Loucy (cell line): ENCODE measurements at regions not wholly inside any gene's neighbourhood (a gene's known extent, or its start where the extent isn't known, plus 50 kb on each side); places are given as distances from the start of the nearest gene placed in this dataset.

Experiments
- H2AFZ ChIP-seq: fragments of 200-600 bp; sonication (generic); 2 replicates; pipeline ENCODE4 v1.6.0; 2016; ENCODE audit warnings: antibody characterized with exemption, mild to moderate bottlenecking, low read length, moderate library complexity
- H3F3A ChIP-seq: fragments of 200-600 bp; 2 replicates; pipeline ENCODE4 v1.6.0; 2016; ENCODE audit warnings: antibody characterized with exemption, low read depth, mild to moderate bottlenecking
- H3K27me3 ChIP-seq: fragments of 200-600 bp; sonication (generic); 2 replicates; pipeline ENCODE4 v1.6.1; 2014; ENCODE audit warnings: low read length, mild to moderate bottlenecking; ENCODE audit not compliant: insufficient read depth, poor library complexity, severe bottlenecking
- H3K36me3 ChIP-seq: fragments of 200-600 bp; sonication (generic); 2 replicates; pipeline ENCODE4 v1.6.1; 2016; ENCODE audit warnings: low read length; ENCODE audit not compliant: insufficient read depth
- H3K4me1 ChIP-seq: fragments of 200-600 bp; sonication (generic); 2 replicates; pipeline ENCODE4 v1.5.1; 2014; ENCODE audit warnings: low read length, mild to moderate bottlenecking; ENCODE audit not compliant: insufficient read depth, poor library complexity, severe bottlenecking
- H3K4me2 ChIP-seq: fragments of 200-600 bp; sonication (generic); 2 replicates; pipeline ENCODE4 v1.6.0; 2014; ENCODE audit warnings: antibody characterized with exemption, low read length, low read depth, mild to moderate bottlenecking; ENCODE audit not compliant: poor library complexity, severe bottlenecking
- H3K4me3 ChIP-seq: fragments of 200-600 bp; sonication (generic); 2 replicates; pipeline ENCODE4 v1.5.1; 2014; ENCODE audit warnings: low read length, mild to moderate bottlenecking, mixed read lengths; ENCODE audit not compliant: poor library complexity, severe bottlenecking
- H3K79me2 ChIP-seq: fragments of 200-600 bp; sonication (generic); 2 replicates; pipeline ENCODE4 v1.6.1; 2014; ENCODE audit warnings: low read length; ENCODE audit not compliant: insufficient read depth
- H3K9ac ChIP-seq: fragments of 200-600 bp; sonication (generic); 2 replicates; pipeline ENCODE4 v1.6.0; 2014; ENCODE audit warnings: mild to moderate bottlenecking, low read depth, low read length, moderate library complexity; ENCODE audit not compliant: poor library complexity, severe bottlenecking
- H3K9me2 ChIP-seq: fragments of 200-600 bp; sonication (generic); replicated peaks from 2 replicates; pipeline ENCODE4 v1.6.1; 2016; ENCODE audit warnings: low read depth, low read length, mixed read lengths
- H3K9me3 ChIP-seq: fragments of 200-600 bp; sonication (generic); 2 replicates; pipeline ENCODE4 v1.6.1; 2014; ENCODE audit warnings: mild to moderate bottlenecking, antibody characterized with exemption, low read length, low read depth; ENCODE audit not compliant: insufficient read depth
- H4K20me1 ChIP-seq: fragments of 200-600 bp; sonication (generic); 2 replicates; pipeline ENCODE4 v1.6.0; 2014; ENCODE audit warnings: antibody characterized with exemption, low read length, mild to moderate bottlenecking; ENCODE audit not compliant: insufficient read depth, poor library complexity, severe bottlenecking
- CTCF ChIP-seq: fragments of 200-600 bp; sonication (generic); conservative IDR thresholded peaks from 2 replicates; pipeline ENCODE4 v1.5.1; 2014; ENCODE audit warnings: mild to moderate bottlenecking, antibody characterized with exemption, low read length
- EZH2phosphoT487 ChIP-seq: fragments of 200-600 bp; IDR thresholded peaks from 2 replicates; pipeline ENCODE4 v1.6.1; 2018; ENCODE audit warnings: antibody characterized with exemption, mild to moderate bottlenecking, moderate library complexity, borderline replicate concordance

- TF ChIP-seq EZH2phosphoT487: no peak
- no peak for TF ChIP-seq CTCF
- H3F3A ChIP-seq: no peaks in the 10 kb centered on the region
- no peak overlapping the region for H2AFZ ChIP-seq
- no peaks in the 10 kb centered on the region for H3K9me2 ChIP-seq
- H3K9ac ChIP-seq: no peak overlapping the region
- H3K4me1 ChIP-seq: no peaks in the 10 kb centered on the region
- no peaks in the 10 kb centered on the region for H3K36me3 ChIP-seq
- H3K4me2 ChIP-seq: no peak overlapping the region
- no peaks in the 10 kb centered on the region for H3K9me3 ChIP-seq
- H3K4me3 ChIP-seq: no peak overlapping the region
- no peaks in the 10 kb centered on the region for H4K20me1 ChIP-seq
- no peaks in the 10 kb centered on the region for H3K79me2 ChIP-seq
- no peaks in the 10 kb centered on the region for H3K27me3 ChIP-seq
These were observed 376.8 kb upstream of the ALCAM start for GRCh38 chr3:104989878-104990277.

GRCh38 chr3:104990758-104991157 is 376.0 kb upstream of the ALCAM start:
- no peak overlapping the region for H3K4me3 ChIP-seq
- no peaks in the 10 kb centered on the region for H3K9me3 ChIP-seq
- no peak overlapping the region for H2AFZ ChIP-seq
- H3F3A ChIP-seq: no peaks in the 10 kb centered on the region
- no peak overlapping the region for H3K4me2 ChIP-seq
- TF ChIP-seq CTCF (no peak), EZH2phosphoT487 (no peak)
- no peak overlapping the region for H3K9ac ChIP-seq
- no peaks in the 10 kb centered on the region for H3K9me2 ChIP-seq
- H3K79me2 ChIP-seq: no peaks in the 10 kb centered on the region
- H3K27me3 ChIP-seq: no peaks in the 10 kb centered on the region
- H3K4me1 ChIP-seq: no peaks in the 10 kb centered on the region
- no peaks in the 10 kb centered on the region for H3K36me3 ChIP-seq
- H4K20me1 ChIP-seq: no peaks in the 10 kb centered on the region

- Histone ChIP-seq H3K4me2 (no peak overlapping the region), H3K9me2 (no peaks in the 10 kb centered on the region), H3F3A (no peaks in the 10 kb centered on the region), H3K27me3 (no peaks in the 10 kb centered on the region), H3K9me3 (no peaks in the 10 kb centered on the region), H3K4me3 (no peak overlapping the region), H3K36me3 (no peaks in the 10 kb centered on the region), H3K4me1 (no peaks in the 10 kb centered on the region), H2AFZ (no peak overlapping the region), H3K9ac (no peak overlapping the region), H3K79me2 (no peaks in the 10 kb centered on the region), H4K20me1 (no peaks in the 10 kb centered on the region)
- TF ChIP-seq EZH2phosphoT487 (no peak), CTCF (no peak)
These were observed 374.0 kb upstream of the ALCAM start for GRCh38 chr3:104992676-104993075.
